Right lobe of liver (tissue), 6 donors: ENCODE measurements at regions not wholly inside any gene's neighbourhood (a gene's known extent, or its start where the extent isn't known, plus 50 kb on each side); places are given as distances from the start of the nearest gene placed in this dataset.

Source experiments
- ATAC-seq, 4 donors: fragments of 200-7000 bp; cut with Tn5 transposase; one replicate each; pipeline ENCODE4 v1.9.1; 2020; ENCODE audit warnings: mild to moderate bottlenecking in 4 of 4, moderate library complexity in 4 of 4
- DNase-seq, 3 donors: peaks; one replicate each; pipeline ENCODE4 v3.0.0-alpha.2; 2020
- H3K27ac ChIP-seq, 3 donors: fragments of 200-600 bp; one replicate each; pipeline ENCODE4 v1.8.0; 2022
- H3K27me3 ChIP-seq, 2 donors: fragments of 200-600 bp; one replicate each; pipeline ENCODE4 v1.8.0; 2022
- H3K36me3 ChIP-seq, 4 donors: fragments of 200-600 bp; sonication (generic) in 1 of 4; one replicate each; pipeline versions ENCODE4 v1.5.1 to v1.8.0; 2017 to 2022; ENCODE audit warnings: control low read depth in 1 of 4
- H3K4me1 ChIP-seq, 4 donors: fragments of 200-600 bp; sonication (generic) in 1 of 4; one replicate each; pipeline versions ENCODE4 v1.5.1 to v1.8.0; 2017 to 2022; ENCODE audit warnings: control low read depth in 1 of 4
- H3K4me3 ChIP-seq, 3 donors: fragments of 200-600 bp; one replicate each; pipeline ENCODE4 v1.8.0; 2022
- H3K9me3 ChIP-seq, 4 donors: fragments of 200-600 bp; sonication (generic) in 1 of 4; one replicate each; pipeline versions ENCODE4 v1.5.1 to v1.8.0; 2017 to 2022; ENCODE audit warnings: control low read depth in 1 of 4
- CTCF ChIP-seq, 4 donors: fragments of 200-600 bp in 3 of 4; fragments of 450-650 bp in 1 of 4; IDR thresholded peaks; one replicate each; pipeline versions ENCODE4 v1.5.1 to v1.8.0; 2016 to 2022; ENCODE audit warnings: antibody characterized with exemption in 4 of 4, mild to moderate bottlenecking in 2 of 4
- POLR2A ChIP-seq: fragments of 450-650 bp; IDR thresholded peaks from one replicate; pipeline ENCODE4 v1.6.1; 2017; ENCODE audit warnings: antibody characterized with exemption, mild to moderate bottlenecking
- WGBS: methylation state at CpG from one replicate; pipeline ENCODE4 v1.1.6; 2018; ENCODE audit warnings: low coverage, low lambda C conversion rate; ENCODE audit not compliant: insufficient coverage; ENCODE audit errors: missing lambda C conversion rate; 5-methylcytosine and 5-hydroxymethylcytosine counted together
- intact Hi-C, 2 donors: fragments of 100-400 bp; cut with DNase I; formaldehyde crosslinking; loops; one replicate each; pipeline versions ENCODE4 v1.11.2 to v1.14.1; 2022
- donor health status: DM: no; HTN: yes; CAD: no.
- donor health status: DM: no; HTN: no; CAD: no.
- donor health status: DM: no; HTN: no; CAD: no.
- donor health status: DM: no; HTN: yes; CAD: no.
- donor health status: DM: no; HTN: yes; CAD: no.

DNA sequence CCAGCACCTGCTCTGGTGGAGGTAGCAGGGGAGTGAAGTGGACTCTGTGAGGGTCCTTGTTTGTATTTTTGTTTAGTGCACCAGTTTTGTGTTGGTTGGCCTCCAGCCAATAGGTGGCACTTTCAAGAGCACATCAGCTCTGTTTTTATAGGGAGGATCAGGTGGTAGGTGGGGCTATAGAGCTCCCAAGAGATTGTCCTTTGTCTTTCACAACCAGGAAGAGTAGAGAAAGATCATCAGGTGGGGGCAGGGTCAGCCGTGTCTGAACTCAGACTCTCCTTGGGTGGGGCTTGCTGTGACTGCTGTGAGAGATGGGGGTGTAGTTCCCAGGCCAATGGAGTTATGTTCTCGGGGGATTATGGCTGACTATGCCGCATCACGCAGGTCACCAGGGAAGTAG, 159.8 kb downstream of the ZNF326 start:
- Histone ChIP-seq H3K4me1 (no peaks in the 10 kb centered on the region), H3K9me3 (no peaks in the 10 kb centered on the region), H3K36me3 (no peaks in the 10 kb centered on the region), H3K27ac (no peak overlapping the region), H3K4me3 (no peak overlapping the region), H3K27me3 (no peaks in the 10 kb centered on the region)
- TF ChIP-seq POLR2A (no peak), CTCF (IDR thresholded peaks at IDR 0.05) (no peak)
- intact Hi-C loops: no loop called here
- ATAC-seq: no peak
- no CpG with 5 or more reads among the region's 4 CpGs for whole genome bisulfite sequencing
- no peak for DNase-seq

DNA sequence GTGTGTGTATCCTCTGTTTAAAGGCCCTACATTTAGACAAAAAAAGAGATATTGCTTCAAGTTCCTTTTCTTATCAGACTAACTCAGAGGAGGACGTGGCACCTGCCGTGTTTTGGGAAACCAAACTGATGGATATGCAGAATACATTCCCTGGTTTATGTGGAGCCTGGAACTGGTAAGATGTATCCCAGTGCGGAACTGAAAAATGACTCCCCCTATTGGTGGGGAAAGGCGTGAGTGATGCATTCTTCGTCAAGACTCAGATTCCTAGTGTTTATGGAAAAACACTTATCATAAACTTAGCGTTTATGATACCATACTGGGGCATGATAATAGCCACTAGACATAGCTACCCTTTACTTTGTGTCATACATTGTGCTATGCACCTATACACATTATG, 154.2 kb downstream of the ZNF326 start:
- TF ChIP-seq CTCF (IDR thresholded peaks at IDR 0.05): peak in 2 of 4 donors; percentile 18 to 29
- no peak for TF ChIP-seq POLR2A
- 69% methylated on average over 6 of the region's 6 CpGs for WGBS
- Histone ChIP-seq H3K9me3 (no peaks in the 10 kb centered on the region), H3K4me1 (no peaks in the 10 kb centered on the region), H3K27ac (no peak overlapping the region), H3K4me3 (no peak overlapping the region), H3K36me3 (no peaks in the 10 kb centered on the region), H3K27me3 (no peaks in the 10 kb centered on the region)
- intact Hi-C loops: no loop called here
- no peak for ATAC-seq
- no peak for DNase-seq

- Histone ChIP-seq H3K27ac (no peak overlapping the region), H3K4me1 (no peaks in the 10 kb centered on the region), H3K36me3 (no peaks in the 10 kb centered on the region), H3K4me3 (no peak overlapping the region), H3K27me3 (no peaks in the 10 kb centered on the region), H3K9me3 (no peaks in the 10 kb centered on the region)
- intact Hi-C loops: no loop called here
- TF ChIP-seq CTCF (IDR thresholded peaks at IDR 0.05) (no peak), POLR2A (no peak)
- ATAC-seq (no peak), DNase-seq (no peak)
Observed at GRCh38 chr1:90147093-90147492, 152.2 kb downstream of the ZNF326 start.

DNA sequence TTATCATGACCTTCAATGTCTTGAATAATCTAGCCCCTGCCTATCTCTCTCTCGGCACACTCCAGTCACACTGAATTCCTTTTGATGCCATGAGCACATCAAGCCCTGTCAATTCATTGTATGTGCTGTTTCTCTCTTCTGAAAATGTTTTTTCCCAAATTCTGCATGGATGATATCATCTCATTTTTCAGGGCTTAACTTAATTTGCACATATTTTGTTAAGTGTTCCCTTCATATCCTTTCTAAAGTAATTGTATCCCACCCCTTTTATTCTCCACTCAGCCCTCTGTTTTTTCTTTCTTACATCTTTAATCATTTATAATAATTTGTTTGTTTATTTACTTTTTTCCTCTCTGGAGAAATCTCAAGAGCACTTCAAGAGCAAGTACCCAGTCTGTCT, 149.9 kb downstream of the ZNF326 start:
- intact Hi-C loops: no loop called here
- Histone ChIP-seq H3K36me3 (no peaks in the 10 kb centered on the region), H3K27ac (no peak overlapping the region), H3K4me3 (no peak overlapping the region), H3K4me1 (no peaks in the 10 kb centered on the region), H3K27me3 (no peaks in the 10 kb centered on the region), H3K9me3 (no peaks in the 10 kb centered on the region)
- WGBS: 50% methylated on average over 1 of the region's 1 CpG
- ATAC-seq (no peak), DNase-seq (no peak)
- TF ChIP-seq POLR2A: no peak
- no peak for TF ChIP-seq CTCF (IDR thresholded peaks at IDR 0.05)

DNA sequence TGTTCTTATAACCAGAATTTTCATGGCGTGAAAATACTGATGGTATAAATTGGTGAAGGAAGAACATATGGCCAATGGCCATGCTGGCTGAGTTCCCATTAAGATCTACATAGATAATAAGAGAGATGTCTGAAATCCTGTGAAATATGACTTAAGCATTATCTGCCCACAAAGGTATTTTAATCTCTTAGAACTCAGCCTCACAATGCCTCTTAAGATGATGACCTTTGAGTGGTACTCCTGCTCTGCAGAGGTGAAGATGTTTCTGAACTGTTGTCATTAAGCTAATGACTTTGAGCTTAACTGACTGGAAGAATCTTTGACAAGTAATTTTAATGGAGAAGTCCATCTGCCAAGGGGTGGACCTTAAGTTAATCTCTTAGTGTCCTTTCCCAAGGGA, 148.7 kb downstream of the ZNF326 start:
- Histone ChIP-seq H3K27ac (no peak overlapping the region), H3K27me3 (no peaks in the 10 kb centered on the region), H3K9me3 (no peaks in the 10 kb centered on the region), H3K36me3 (no peaks in the 10 kb centered on the region), H3K4me1 (no peaks in the 10 kb centered on the region), H3K4me3 (no peak overlapping the region)
- 75% methylated on average over 1 of the region's 1 CpG for WGBS
- no peak for DNase-seq
- intact Hi-C loops: no loop called here
- ATAC-seq: no peak
- TF ChIP-seq CTCF (IDR thresholded peaks at IDR 0.05) (no peak), POLR2A (no peak)
